Body of pancreas (tissue), 4 donors: ENCODE measurements at regions not wholly inside any gene's neighbourhood (a gene's known extent, or its start where the extent isn't known, plus 50 kb on each side); places are given as distances from the start of the nearest gene placed in this dataset.

Experiments
- POLR2A ChIP-seq, 3 donors: fragments of 450-650 bp; IDR thresholded peaks; one replicate each; pipeline ENCODE4 v1.6.1; 2016; ENCODE audit warnings: antibody characterized with exemption in 3 of 3, mild to moderate bottlenecking in 2 of 3
- TF ChIP-seq, protein P1 (sequence below), 7 experiments: fragments of 450-650 bp in 4 of 7; fragments of 200-600 bp in 3 of 7; sonication (generic) in 3 of 7; IDR thresholded peaks; one replicate each; pipeline ENCODE4 v1.5.1; 2016 to 2019; ENCODE audit warnings: antibody characterized with exemption in 7 of 7

DNA sequence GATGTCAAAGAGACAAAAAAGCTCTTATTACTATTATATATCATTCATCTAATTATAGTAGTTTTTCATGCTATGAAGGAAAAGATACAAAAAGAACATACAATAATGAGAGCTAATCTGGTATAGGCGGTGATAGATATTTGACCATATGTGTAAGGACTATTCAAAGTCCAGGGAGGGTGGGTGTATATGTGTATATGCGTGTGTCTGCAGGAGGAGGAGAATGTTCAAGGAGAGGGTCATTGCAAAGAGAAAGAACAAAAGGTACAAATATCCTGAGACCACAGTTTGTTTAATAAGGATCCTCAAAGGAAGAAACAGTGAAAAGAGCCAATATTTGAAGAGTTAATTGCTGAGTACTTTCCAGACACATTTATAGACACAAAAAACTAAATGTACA lies 1288.6 kb upstream of the CITED2 start:
- TF ChIP-seq, protein P1, sequence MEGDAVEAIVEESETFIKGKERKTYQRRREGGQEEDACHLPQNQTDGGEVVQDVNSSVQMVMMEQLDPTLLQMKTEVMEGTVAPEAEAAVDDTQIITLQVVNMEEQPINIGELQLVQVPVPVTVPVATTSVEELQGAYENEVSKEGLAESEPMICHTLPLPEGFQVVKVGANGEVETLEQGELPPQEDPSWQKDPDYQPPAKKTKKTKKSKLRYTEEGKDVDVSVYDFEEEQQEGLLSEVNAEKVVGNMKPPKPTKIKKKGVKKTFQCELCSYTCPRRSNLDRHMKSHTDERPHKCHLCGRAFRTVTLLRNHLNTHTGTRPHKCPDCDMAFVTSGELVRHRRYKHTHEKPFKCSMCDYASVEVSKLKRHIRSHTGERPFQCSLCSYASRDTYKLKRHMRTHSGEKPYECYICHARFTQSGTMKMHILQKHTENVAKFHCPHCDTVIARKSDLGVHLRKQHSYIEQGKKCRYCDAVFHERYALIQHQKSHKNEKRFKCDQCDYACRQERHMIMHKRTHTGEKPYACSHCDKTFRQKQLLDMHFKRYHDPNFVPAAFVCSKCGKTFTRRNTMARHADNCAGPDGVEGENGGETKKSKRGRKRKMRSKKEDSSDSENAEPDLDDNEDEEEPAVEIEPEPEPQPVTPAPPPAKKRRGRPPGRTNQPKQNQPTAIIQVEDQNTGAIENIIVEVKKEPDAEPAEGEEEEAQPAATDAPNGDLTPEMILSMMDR (IDR thresholded peaks at IDR 0.05) = no peak
- no peak for TF ChIP-seq POLR2A (IDR thresholded peaks at IDR 0.05)
